ENCODE measurements at regions not wholly inside any gene's neighbourhood (a gene's known extent, or its start where the extent isn't known, plus 50 kb on each side); places are given as distances from the start of the nearest gene placed in this dataset.

DNA sequence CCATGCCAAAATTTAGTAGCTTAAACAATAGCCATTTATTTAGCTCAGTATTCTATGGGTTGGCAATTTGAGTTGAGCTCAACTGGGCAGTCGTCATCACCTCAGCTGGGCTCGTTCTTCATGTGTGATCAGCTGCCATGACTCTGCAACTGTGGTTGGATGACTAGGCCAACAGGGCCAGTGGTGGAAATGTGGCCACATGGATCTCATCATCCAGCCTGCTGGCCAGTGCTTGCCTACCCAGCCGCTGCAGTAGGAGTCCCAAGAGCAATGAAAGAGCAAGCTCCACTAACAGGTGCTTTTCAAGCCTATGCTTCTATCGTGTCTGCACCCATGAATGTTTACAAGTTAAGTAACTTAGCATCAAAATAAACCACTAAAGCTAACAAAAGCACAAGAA lies 158.0 kb downstream of the ATPSCKMT start:
- Histone ChIP-seq H3K4me1 (ENCODE audit: control insufficient read depth in 1 of 2, insufficient read depth in 2 of 2, low read length in 2 of 2) (no peaks in the 10 kb centered on the region), H3K9me3 (ENCODE audit: control insufficient read depth in 1 of 2, insufficient read depth in 1 of 2, low read depth in 1 of 2, low read length in 2 of 2) (no peaks in the 10 kb centered on the region), H3K9me2 (ENCODE audit: insufficient read depth) (no peaks in the 10 kb centered on the region), H3K4me3 (replicated peaks in 1 of 2; ENCODE audit: low read depth in 1 of 2, low read length in 2 of 2) (no peak overlapping the region), H4K20me1 (ENCODE audit: insufficient read depth) (no peaks in the 10 kb centered on the region), H3K9ac (ENCODE audit: low read length) (no peak overlapping the region), H3K36me3 (ENCODE audit: control insufficient read depth in 1 of 2, insufficient read depth in 2 of 2, low read length in 2 of 2) (no peaks in the 10 kb centered on the region), H3K4me2 (ENCODE audit: low read length) (no peak overlapping the region), H2AFZ (ENCODE audit: low read depth, low read length, poor library complexity, severe bottlenecking) (no peak overlapping the region), H3K27ac (ENCODE audit: low read depth, low read length) (no peak overlapping the region), H3K79me2 (ENCODE audit: insufficient read depth, low read length) (no peaks in the 10 kb centered on the region), H3K27me3 (ENCODE audit: insufficient read depth, low read length) (no peaks in the 10 kb centered on the region)
- RAD21 ChIA-PET (ENCODE audit: low non-redundant PET in 1 of 2, low total read pairs in 2 of 2, uncharacterized antibody in 2 of 2, unreplicated experiment in 2 of 2), result no interaction called here
- TF ChIP-seq RAD21 (IDR thresholded peaks at IDR 0.05; ENCODE audit: low read depth) (no peak), ELF1 (IDR thresholded peaks at IDR 0.05; ENCODE audit: borderline replicate concordance, low read depth) (no peak), SIN3A (IDR thresholded peaks at IDR 0.05; ENCODE audit: low read depth) (no peak), SRF (IDR thresholded peaks at IDR 0.05; ENCODE audit: low read depth) (no peak), CEBPB (IDR thresholded peaks at IDR 0.05; ENCODE audit: low read depth) (no peak), POLR2A (IDR thresholded peaks at IDR 0.05; ENCODE audit: borderline replicate concordance, extremely low read depth, insufficient read depth, insufficient read length) (no peak), EGR1 (IDR thresholded peaks at IDR 0.05; ENCODE audit: low read depth) (no peak), TCF7L2 (IDR thresholded peaks at IDR 0.05; ENCODE audit: borderline replicate concordance, extremely low read depth, insufficient read depth, insufficient read length) (no peak), EZH2 (IDR thresholded peaks at IDR 0.05) (no peak)
- TF ChIP-seq, protein P1, sequence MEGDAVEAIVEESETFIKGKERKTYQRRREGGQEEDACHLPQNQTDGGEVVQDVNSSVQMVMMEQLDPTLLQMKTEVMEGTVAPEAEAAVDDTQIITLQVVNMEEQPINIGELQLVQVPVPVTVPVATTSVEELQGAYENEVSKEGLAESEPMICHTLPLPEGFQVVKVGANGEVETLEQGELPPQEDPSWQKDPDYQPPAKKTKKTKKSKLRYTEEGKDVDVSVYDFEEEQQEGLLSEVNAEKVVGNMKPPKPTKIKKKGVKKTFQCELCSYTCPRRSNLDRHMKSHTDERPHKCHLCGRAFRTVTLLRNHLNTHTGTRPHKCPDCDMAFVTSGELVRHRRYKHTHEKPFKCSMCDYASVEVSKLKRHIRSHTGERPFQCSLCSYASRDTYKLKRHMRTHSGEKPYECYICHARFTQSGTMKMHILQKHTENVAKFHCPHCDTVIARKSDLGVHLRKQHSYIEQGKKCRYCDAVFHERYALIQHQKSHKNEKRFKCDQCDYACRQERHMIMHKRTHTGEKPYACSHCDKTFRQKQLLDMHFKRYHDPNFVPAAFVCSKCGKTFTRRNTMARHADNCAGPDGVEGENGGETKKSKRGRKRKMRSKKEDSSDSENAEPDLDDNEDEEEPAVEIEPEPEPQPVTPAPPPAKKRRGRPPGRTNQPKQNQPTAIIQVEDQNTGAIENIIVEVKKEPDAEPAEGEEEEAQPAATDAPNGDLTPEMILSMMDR (IDR thresholded peaks at IDR 0.05 in 2 of 3, conservative IDR thresholded peaks at IDR 0.05 in 1 of 3; ENCODE audit: borderline replicate concordance in 1 of 3, insufficient read depth in 1 of 3, low read depth in 2 of 3, low read length in 2 of 3), result no peak
- TF ChIP-seq, protein P2, sequence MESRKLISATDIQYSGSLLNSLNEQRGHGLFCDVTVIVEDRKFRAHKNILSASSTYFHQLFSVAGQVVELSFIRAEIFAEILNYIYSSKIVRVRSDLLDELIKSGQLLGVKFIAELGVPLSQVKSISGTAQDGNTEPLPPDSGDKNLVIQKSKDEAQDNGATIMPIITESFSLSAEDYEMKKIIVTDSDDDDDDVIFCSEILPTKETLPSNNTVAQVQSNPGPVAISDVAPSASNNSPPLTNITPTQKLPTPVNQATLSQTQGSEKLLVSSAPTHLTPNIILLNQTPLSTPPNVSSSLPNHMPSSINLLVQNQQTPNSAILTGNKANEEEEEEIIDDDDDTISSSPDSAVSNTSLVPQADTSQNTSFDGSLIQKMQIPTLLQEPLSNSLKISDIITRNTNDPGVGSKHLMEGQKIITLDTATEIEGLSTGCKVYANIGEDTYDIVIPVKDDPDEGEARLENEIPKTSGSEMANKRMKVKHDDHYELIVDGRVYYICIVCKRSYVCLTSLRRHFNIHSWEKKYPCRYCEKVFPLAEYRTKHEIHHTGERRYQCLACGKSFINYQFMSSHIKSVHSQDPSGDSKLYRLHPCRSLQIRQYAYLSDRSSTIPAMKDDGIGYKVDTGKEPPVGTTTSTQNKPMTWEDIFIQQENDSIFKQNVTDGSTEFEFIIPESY (IDR thresholded peaks at IDR 0.05; ENCODE audit: extremely low read depth, insufficient replicate concordance, low read length), result no peak
- TF ChIP-seq, protein P3, sequence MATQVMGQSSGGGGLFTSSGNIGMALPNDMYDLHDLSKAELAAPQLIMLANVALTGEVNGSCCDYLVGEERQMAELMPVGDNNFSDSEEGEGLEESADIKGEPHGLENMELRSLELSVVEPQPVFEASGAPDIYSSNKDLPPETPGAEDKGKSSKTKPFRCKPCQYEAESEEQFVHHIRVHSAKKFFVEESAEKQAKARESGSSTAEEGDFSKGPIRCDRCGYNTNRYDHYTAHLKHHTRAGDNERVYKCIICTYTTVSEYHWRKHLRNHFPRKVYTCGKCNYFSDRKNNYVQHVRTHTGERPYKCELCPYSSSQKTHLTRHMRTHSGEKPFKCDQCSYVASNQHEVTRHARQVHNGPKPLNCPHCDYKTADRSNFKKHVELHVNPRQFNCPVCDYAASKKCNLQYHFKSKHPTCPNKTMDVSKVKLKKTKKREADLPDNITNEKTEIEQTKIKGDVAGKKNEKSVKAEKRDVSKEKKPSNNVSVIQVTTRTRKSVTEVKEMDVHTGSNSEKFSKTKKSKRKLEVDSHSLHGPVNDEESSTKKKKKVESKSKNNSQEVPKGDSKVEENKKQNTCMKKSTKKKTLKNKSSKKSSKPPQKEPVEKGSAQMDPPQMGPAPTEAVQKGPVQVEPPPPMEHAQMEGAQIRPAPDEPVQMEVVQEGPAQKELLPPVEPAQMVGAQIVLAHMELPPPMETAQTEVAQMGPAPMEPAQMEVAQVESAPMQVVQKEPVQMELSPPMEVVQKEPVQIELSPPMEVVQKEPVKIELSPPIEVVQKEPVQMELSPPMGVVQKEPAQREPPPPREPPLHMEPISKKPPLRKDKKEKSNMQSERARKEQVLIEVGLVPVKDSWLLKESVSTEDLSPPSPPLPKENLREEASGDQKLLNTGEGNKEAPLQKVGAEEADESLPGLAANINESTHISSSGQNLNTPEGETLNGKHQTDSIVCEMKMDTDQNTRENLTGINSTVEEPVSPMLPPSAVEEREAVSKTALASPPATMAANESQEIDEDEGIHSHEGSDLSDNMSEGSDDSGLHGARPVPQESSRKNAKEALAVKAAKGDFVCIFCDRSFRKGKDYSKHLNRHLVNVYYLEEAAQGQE (IDR thresholded peaks at IDR 0.05; ENCODE audit: low read depth), result no peak
- POLR2A ChIA-PET, result no interaction called here
- intact Hi-C loops (cut with micrococcal nuclease), result no loop called here
- CTCF ChIA-PET, result no interaction called here
- ATAC-seq, result no peak
- BruUV-seq (replicated peaks), result no TSS peak
- no peak for DNase-seq (ENCODE audit: low read depth, low spot score)
